ENCODE measurements at regions not wholly inside any gene's neighbourhood (a gene's known extent, or its start where the extent isn't known, plus 50 kb on each side); places are given as distances from the start of the nearest gene placed in this dataset.

- no peak for DNase-seq
- no peaks in the 10 kb centered on the region for H3K4me1 Mint-ChIP-seq
- no peak overlapping the region for H3K4me3 Mint-ChIP-seq
- H3K27ac Mint-ChIP-seq = no peak overlapping the region
- H3K27me3 Mint-ChIP-seq = no peaks in the 10 kb centered on the region
- no peaks in the 10 kb centered on the region for H3K9me3 ChIP-seq (ENCODE audit: control insufficient read depth, low read length, poor library complexity, severe bottlenecking)
- ATAC-seq = no peak
- H3K36me3 Mint-ChIP-seq (ENCODE audit: low read depth) = no peaks in the 10 kb centered on the region
Observed at GRCh38 chr6:39992861-39993622, 58.8 kb upstream of the MOCS1 start.

Measured in T-helper 17 cell (primary cell).